Tibial nerve (tissue), 4 donors: ENCODE measurements at regions not wholly inside any gene's neighbourhood (a gene's known extent, or its start where the extent isn't known, plus 50 kb on each side); places are given as distances from the start of the nearest gene placed in this dataset.

Experiments used
- EP300 ChIP-seq, 2 donors: sonication (generic); formaldehyde crosslinking; IDR thresholded peaks; one replicate each; pipeline ENCODE4 v1.6.1; 2017; ENCODE audit warnings: antibody characterized with exemption in 2 of 2, mild to moderate bottlenecking in 1 of 2
- POLR2A ChIP-seq, 2 donors: fragments of 450-650 bp; IDR thresholded peaks; one replicate each; pipeline ENCODE4 v1.6.1; 2017; ENCODE audit warnings: antibody characterized with exemption in 2 of 2, mild to moderate bottlenecking in 2 of 2, moderate library complexity in 2 of 2
- TF ChIP-seq, protein P1 (sequence below), 5 experiments: fragments of 200-600 bp in 3 of 5; fragments of 450-650 bp in 2 of 5; sonication (generic) in 3 of 5; IDR thresholded peaks; one replicate each; pipeline ENCODE4 v1.5.1; 2016 to 2019; ENCODE audit warnings: antibody characterized with exemption in 5 of 5, mild to moderate bottlenecking in 3 of 5, moderate library complexity in 2 of 5

DNA sequence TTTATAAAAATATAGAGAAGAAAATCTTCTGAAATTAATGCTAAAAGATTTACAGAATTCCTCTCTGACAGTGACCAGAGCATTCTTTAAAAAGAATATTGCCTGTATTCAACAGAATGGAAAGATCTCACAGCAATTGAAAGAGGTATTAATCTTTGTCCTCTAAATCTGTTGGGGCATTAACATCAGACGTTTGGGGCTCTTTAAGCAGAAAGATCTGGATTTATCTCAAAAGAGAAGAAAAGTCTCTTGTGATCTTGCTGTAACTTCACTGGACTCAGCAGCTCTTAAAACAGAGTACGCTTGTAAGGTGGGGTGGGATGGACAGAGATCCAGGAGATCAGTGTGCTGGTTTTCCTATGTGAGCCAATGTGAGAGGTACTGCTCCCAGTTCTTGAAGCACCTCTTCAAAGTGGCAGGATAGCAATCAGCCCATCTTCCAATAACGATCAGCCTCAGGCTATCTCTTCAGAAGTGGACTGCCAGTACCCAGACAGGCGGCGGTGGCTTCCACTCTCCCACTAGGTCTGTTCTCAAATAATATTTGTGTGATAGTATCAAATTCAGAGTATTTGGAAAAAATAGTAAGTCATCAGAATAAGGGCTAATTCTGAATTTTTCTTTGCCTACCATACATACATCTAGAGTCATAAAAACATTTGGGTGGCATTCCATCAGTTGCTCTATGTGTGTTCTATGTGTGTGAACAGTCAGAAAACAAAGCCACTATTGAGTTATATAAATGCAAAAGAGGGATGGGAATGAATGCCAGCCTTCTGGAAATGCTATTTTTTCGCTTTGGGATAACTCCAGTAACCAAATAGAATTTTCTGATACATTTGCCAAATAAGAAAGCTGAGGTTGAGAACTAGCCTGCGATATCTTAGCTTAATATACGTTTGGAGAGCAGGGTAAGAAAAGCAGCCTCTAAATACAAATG is 237.4 kb upstream of the RGS6 start:
- TF ChIP-seq, protein P1, sequence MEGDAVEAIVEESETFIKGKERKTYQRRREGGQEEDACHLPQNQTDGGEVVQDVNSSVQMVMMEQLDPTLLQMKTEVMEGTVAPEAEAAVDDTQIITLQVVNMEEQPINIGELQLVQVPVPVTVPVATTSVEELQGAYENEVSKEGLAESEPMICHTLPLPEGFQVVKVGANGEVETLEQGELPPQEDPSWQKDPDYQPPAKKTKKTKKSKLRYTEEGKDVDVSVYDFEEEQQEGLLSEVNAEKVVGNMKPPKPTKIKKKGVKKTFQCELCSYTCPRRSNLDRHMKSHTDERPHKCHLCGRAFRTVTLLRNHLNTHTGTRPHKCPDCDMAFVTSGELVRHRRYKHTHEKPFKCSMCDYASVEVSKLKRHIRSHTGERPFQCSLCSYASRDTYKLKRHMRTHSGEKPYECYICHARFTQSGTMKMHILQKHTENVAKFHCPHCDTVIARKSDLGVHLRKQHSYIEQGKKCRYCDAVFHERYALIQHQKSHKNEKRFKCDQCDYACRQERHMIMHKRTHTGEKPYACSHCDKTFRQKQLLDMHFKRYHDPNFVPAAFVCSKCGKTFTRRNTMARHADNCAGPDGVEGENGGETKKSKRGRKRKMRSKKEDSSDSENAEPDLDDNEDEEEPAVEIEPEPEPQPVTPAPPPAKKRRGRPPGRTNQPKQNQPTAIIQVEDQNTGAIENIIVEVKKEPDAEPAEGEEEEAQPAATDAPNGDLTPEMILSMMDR (IDR thresholded peaks at IDR 0.05), result no peak
- TF ChIP-seq EP300 (IDR thresholded peaks at IDR 0.05) (no peak), POLR2A (IDR thresholded peaks at IDR 0.05) (no peak)
